ENCODE measurements at regions not wholly inside any gene's neighbourhood (a gene's known extent, or its start where the extent isn't known, plus 50 kb on each side); places are given as distances from the start of the nearest gene placed in this dataset.

GRCh38 chr2:7697052-7697451 is 779.8 kb downstream of the RNF144A start:
- no peak for DNase-seq
- H3K27ac Mint-ChIP-seq (ENCODE audit: unreplicated experiment), result no peak overlapping the region
- no peaks in the 10 kb centered on the region for H3K27me3 Mint-ChIP-seq (ENCODE audit: insufficient read depth, unreplicated experiment)
- Histone ChIP-seq H3K27me3 (replicated peaks; ENCODE audit: control insufficient read depth, insufficient read depth, low read length) (no peaks in the 10 kb centered on the region), H3K9me3 (no peaks in the 10 kb centered on the region), H3K4me1 (no peaks in the 10 kb centered on the region), H3K36me3 (ENCODE audit: control insufficient read depth, insufficient read depth, low read length) (no peaks in the 10 kb centered on the region), H3K4me3 (ENCODE audit: low read depth, low read length) (no peak overlapping the region)
- H3K4me3 Mint-ChIP-seq (ENCODE audit: unreplicated experiment), result no peak overlapping the region
- TF ChIP-seq, protein P1, sequence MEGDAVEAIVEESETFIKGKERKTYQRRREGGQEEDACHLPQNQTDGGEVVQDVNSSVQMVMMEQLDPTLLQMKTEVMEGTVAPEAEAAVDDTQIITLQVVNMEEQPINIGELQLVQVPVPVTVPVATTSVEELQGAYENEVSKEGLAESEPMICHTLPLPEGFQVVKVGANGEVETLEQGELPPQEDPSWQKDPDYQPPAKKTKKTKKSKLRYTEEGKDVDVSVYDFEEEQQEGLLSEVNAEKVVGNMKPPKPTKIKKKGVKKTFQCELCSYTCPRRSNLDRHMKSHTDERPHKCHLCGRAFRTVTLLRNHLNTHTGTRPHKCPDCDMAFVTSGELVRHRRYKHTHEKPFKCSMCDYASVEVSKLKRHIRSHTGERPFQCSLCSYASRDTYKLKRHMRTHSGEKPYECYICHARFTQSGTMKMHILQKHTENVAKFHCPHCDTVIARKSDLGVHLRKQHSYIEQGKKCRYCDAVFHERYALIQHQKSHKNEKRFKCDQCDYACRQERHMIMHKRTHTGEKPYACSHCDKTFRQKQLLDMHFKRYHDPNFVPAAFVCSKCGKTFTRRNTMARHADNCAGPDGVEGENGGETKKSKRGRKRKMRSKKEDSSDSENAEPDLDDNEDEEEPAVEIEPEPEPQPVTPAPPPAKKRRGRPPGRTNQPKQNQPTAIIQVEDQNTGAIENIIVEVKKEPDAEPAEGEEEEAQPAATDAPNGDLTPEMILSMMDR (IDR thresholded peaks at IDR 0.05; ENCODE audit: insufficient read depth in 1 of 2, low read depth in 1 of 2, low read length in 1 of 2, severe bottlenecking in 1 of 2, unreplicated experiment in 1 of 2), result no peak
- POLR2A ChIA-PET, result no interaction called here
- no peaks in the 10 kb centered on the region for H3K36me3 Mint-ChIP-seq (ENCODE audit: insufficient read depth, unreplicated experiment)
- H3K4me1 Mint-ChIP-seq (ENCODE audit: low read depth, unreplicated experiment), result no peaks in the 10 kb centered on the region
- intact Hi-C loops (cut with micrococcal nuclease; ENCODE audit: unreplicated experiment), result no loop called here
- H3K9me3 Mint-ChIP-seq (ENCODE audit: unreplicated experiment), result no peaks in the 10 kb centered on the region
- CTCF ChIA-PET, result no interaction called here
- BruUV-seq (replicated peaks), result no TSS peak

DNA sequence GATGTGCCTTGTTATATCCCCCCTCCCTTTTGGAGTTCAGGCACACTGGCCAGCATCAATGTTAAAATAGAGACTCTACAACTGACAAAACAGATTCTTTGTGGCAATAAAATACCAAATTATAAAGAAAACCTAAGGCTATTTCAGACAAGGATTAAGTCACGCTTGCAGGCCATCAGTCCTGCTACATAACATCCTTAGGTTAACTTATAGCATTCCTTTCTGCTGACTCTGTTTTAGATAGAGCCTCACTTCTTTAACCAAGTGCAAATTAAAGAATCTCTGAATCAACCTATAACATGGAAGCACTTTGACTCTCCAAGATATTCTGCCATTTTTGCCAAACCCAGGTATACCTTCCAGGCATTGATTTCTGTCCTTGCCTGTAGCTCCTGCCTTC is 784.6 kb downstream of the RNF144A start:
- H3K9me3 Mint-ChIP-seq (ENCODE audit: unreplicated experiment), result no peaks in the 10 kb centered on the region
- no peaks in the 10 kb centered on the region for H3K27me3 ChIP-seq (replicated peaks; ENCODE audit: control insufficient read depth, insufficient read depth, low read length)
- TF ChIP-seq, protein P1 (IDR thresholded peaks at IDR 0.05; ENCODE audit: insufficient read depth in 1 of 2, low read depth in 1 of 2, low read length in 1 of 2, severe bottlenecking in 1 of 2, unreplicated experiment in 1 of 2), result no peak
- DNase-seq, result no peak
- H3K27me3 Mint-ChIP-seq (ENCODE audit: insufficient read depth, unreplicated experiment), result no peaks in the 10 kb centered on the region
- H3K36me3 ChIP-seq (ENCODE audit: control insufficient read depth, insufficient read depth, low read length), result no peaks in the 10 kb centered on the region
- no peak overlapping the region for H3K4me3 Mint-ChIP-seq (ENCODE audit: unreplicated experiment)
- H3K4me1 ChIP-seq, result no peaks in the 10 kb centered on the region
- H3K27ac Mint-ChIP-seq (ENCODE audit: unreplicated experiment), result no peak overlapping the region
- H3K36me3 Mint-ChIP-seq (ENCODE audit: insufficient read depth, unreplicated experiment), result no peaks in the 10 kb centered on the region
- H3K4me1 Mint-ChIP-seq (ENCODE audit: low read depth, unreplicated experiment), result no peaks in the 10 kb centered on the region
- H3K9me3 ChIP-seq, result no peaks in the 10 kb centered on the region
- intact Hi-C loops (cut with micrococcal nuclease; ENCODE audit: unreplicated experiment), result no loop called here
- no peak overlapping the region for H3K4me3 ChIP-seq (ENCODE audit: low read depth, low read length)
- BruUV-seq (replicated peaks), result no TSS peak
- POLR2A ChIA-PET, result no interaction called here
- CTCF ChIA-PET, result no interaction called here

- no TSS peak for BruUV-seq (replicated peaks)
- DNase-seq, result no peak
- Histone ChIP-seq H3K36me3 (ENCODE audit: control insufficient read depth, insufficient read depth, low read length) (no peaks in the 10 kb centered on the region), H3K4me3 (ENCODE audit: low read depth, low read length) (no peak overlapping the region), H3K27me3 (replicated peaks; ENCODE audit: control insufficient read depth, insufficient read depth, low read length) (no peaks in the 10 kb centered on the region), H3K4me1 (no peaks in the 10 kb centered on the region), H3K9me3 (no peaks in the 10 kb centered on the region)
- Mint-ChIP-seq H3K36me3 (ENCODE audit: insufficient read depth, unreplicated experiment) (no peaks in the 10 kb centered on the region), H3K9me3 (ENCODE audit: unreplicated experiment) (no peaks in the 10 kb centered on the region), H3K27me3 (ENCODE audit: insufficient read depth, unreplicated experiment) (no peaks in the 10 kb centered on the region), H3K27ac (ENCODE audit: unreplicated experiment) (no peak overlapping the region), H3K4me1 (ENCODE audit: low read depth, unreplicated experiment) (no peaks in the 10 kb centered on the region), H3K4me3 (ENCODE audit: unreplicated experiment) (no peak overlapping the region)
- intact Hi-C loops (cut with micrococcal nuclease; ENCODE audit: unreplicated experiment), result no loop called here
- POLR2A ChIA-PET, result no interaction called here
- TF ChIP-seq, protein P1 (IDR thresholded peaks at IDR 0.05; ENCODE audit: insufficient read depth in 1 of 2, low read depth in 1 of 2, low read length in 1 of 2, severe bottlenecking in 1 of 2, unreplicated experiment in 1 of 2), result no peak
- CTCF ChIA-PET, result no interaction called here
Measured at GRCh38 chr2:7703048-7703447, 785.8 kb downstream of the RNF144A start.

Data from Caco-2 (cell line).